Stimulated activated CD4-positive, alpha-beta T cell treated with anti-CD3 and anti-CD28 coated beads, Interleukin-1b, Interleukin-23, amount 100 ng/mL, for 1 hour (primary cell): ENCODE measurements at regions not wholly inside any gene's neighbourhood (a gene's known extent, or its start where the extent isn't known, plus 50 kb on each side); places are given as distances from the start of the nearest gene placed in this dataset.
"Not testable (repeated sequence)": the region's sequence is repeated elsewhere in the genome, so short reads cannot be mapped to it uniquely, and the experiment has no call there.

Source experiments
- DNase-seq, 2 donors: peaks; one replicate each; pipeline ENCODE4 v3.0.0-alpha.2; 2020; ENCODE audit warnings: low read depth in 2 of 2

DNA sequence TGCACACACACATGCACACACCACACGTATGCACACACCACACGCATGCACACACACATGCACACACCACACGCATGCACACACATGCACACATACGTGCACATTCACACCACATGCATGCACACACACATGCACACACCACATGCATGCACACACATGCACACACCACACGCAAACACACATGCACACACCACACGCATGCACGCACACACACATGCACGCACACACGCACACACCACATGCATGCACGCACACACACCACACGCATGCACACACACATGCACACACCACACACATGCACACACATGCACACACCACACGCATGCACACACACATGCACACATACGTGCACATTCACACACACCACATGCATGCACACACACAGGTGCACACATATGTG lies 169.8 kb upstream of the SALL3 start:
- no peak for DNase-seq

DNA sequence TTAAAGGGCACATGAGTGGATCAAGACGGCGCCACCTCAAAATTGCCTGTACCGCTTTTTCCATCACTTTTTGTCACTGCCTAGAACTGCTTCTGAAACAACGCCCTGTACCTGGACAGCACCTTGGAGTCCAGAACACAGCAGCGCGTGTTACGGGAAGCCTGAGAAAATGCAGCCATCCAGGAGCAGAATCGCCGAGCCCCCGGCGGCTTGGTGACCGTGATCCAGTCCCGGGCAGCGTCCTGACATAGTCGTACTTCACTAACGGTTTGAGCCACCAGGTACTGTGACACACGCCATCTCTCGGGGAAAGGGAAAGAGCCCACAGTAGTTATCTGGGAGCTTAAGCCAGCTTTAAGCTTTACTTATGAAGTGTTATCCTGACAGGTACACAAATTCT lies 168.9 kb upstream of the SALL3 start:
- DNase-seq = no peak

DNA sequence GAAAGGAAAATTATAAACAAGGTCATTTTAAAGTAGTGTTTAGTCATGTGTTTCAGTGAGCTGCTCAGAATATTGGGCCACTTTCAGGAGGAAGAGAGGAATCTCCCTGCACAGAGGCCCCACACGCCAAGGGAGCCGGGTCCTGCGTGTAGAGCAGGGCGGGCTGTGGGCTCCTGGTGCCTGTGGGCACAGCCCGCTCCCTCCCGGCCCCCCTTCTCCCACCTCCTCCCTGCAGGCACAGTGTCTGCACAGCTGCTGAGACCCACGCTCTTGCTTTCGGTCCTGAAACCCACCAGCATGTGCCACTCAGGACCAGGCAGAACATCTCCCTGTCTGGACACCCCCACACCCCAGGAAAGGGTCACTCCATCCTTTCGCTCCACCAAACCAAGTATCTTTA lies 167.6 kb upstream of the SALL3 start:
- DNase-seq = no peak

DNA sequence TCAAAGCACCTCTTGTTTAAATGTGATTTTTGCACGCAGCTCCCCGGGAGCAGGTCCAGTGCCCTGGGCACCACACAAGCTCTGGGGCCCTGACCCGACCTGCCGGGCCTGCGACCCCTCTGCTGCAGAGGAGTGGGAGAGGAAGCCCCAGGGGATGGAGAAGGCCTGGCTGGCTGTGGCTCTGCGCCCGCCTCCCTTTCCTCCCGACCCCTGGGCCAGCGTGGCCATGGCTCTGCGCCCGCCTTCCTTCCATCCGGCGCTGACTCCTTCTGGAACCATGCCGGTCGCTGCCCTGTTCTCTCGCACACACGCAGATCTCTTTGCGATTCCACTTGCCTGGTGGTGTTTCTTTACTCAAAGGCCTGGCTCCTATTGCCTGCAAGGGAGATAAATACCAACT lies 166.5 kb upstream of the SALL3 start:
- no peak for DNase-seq

DNA sequence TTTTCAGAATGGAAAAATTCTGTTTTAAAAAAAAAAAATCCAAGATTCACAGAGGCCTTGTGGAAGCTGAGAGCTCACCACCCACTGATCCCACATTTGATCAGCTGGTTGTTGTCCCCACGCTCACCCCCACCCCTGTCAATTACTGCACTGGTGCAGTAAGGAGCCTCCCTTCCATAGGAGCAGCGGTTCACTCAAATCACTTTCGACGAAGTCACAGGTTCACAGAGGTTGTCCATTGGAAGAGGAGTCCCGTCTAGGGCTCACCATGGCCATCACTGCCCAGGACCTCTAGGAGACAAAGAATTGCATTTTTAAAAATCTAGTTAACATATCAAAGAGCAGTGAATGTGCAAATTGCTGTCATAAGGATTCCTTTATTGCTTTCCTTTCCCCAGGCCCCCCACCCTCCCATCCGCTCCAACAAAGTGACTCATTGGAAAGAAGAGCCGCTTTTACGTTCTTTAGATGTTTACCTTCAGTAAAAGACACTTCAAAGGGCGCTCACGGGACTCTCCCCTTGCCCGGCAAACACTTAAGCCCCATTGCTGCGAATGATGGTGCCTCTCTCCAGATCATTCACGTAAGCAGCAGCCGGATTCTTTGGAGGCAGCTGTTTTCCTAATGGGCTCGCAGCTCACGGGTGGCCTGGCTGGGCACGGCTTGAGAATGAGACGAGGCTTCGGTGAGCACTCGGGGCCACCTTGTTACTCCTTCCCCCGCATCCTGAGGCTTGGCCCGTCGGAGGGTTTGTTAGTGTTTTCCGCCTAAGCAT lies 165.5 kb upstream of the SALL3 start:
- no peak for DNase-seq

DNA sequence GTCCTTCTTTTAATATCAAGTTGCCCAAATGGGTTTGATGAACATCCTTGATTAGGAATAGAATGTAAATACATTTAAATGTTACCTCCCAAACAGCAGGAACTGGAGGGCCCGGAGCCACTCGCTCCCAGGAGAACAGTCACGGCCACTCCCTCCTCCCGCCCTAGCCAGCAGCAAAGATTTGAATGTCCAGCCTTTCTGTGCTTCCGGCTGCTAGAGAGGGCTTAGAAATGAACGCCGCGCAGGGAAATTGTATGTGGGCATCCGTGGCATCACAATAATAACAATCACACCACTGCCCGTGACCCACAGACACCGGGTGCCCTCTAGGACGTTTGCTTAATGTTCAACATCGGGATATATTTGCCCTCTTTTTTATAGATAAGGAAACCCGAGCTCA lies 164.9 kb upstream of the SALL3 start:
- DNase-seq = no peak

DNA sequence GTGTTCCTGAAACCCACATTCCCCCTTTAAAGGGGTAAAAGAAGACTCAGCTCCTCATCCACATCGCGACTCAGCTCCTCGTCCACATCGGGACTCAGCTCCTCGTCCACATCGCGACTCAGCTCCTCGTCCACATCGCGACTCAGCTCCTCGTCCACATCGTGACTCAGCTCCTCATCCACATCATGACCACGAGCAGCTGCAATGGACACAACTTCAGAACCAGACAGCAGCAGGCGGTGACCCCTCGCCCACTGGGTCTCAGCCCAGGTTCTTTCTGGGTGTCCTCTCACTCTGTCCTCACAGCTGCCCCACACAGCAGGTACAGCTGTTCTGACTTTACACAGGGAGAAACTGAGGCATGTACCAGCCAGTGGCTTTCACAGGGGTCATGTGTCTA lies 163.5 kb upstream of the SALL3 start:
- DNase-seq = no peak

DNA sequence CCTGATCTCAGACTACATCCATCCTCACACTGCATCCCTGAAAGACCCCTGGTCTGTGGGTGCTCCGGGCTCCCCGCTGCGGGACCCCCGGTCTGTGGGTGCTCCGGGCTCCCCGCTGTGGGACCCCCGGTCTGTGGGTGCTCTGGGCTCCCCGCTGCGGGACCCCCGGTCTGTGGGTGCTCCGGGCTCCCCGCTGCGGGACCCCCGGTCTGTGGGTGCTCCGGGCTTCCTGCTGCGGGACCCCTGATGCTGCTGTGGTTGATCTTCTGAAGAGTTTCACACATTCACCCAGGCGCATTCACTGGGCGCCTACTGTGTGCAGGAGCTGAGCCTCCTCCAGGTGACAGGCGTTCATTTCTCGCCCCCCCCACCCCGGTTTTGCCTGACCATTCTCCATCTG lies 162.7 kb upstream of the SALL3 start:
- DNase-seq = no peak

DNA sequence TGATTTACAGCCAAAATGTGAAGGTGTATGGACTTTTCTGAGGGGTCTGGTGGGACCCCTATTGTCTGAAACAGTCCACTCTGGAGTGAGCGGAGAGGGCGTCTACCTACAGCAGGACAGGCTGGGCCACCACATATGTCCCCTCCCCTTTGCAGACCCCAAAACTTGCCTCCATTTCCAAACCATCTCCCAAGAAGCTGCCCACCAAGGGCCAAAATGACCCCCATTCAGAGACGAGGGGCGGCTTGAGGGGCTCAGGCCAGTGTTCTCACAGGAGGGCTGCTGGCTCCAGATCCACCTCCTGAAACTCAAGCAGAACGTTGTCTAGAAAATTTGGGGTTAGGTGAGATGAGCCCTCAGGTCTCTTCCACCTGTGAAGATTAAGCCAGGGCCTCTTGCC lies 161.1 kb upstream of the SALL3 start:
- no peak for DNase-seq

DNA sequence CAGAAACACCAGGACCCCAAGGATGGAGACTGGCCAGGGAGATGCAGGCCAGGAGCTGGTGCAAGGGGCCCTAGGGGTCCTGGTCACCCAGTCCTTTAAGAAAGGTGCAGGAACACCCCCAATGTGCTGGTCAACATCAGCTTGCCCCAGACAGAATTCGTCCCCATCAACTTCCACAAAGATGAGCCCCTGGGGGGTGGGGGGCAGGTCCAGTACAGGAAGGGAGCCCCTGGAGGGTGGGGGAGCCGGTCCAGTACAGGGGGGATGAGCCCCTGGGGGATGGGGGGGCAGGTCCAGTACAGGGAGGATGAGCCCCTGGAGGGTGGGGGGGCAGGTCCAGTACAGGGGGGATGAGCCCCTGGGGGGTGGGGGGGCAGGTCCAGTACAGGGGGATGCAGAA lies 160.7 kb upstream of the SALL3 start:
- DNase-seq = no peak

DNA sequence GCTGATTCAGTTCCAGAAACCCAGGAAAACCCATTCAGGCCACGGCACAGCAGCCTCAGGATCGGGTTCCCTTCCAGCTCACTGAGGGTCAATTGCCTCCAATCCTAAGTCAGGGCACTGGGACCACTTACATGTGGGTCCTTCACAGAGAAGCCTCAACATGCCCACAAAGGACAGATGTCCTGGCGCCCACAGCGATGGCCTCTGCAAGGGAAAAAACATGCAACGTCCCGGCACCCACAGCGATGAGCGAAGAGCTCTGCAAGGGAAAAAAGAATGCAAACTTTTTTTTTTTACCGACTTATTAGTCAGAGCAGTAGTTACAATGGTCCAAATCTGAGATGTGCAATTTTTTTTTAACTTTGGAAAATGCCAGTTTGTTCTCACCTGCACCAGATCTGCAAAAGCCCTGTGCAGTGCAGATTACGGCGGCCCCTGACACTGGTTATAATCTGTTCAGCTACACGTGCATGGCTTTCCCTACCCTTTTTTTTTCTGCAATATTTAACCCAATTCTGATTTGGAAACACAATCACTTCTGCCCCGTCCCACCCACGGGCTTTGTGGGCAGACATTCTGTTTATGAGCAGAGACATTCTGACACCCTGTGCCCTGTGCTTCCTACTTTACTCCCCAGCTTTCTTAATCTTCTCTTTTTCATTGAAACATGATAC lies 159.3 kb upstream of the SALL3 start:
- no peak for DNase-seq

DNA sequence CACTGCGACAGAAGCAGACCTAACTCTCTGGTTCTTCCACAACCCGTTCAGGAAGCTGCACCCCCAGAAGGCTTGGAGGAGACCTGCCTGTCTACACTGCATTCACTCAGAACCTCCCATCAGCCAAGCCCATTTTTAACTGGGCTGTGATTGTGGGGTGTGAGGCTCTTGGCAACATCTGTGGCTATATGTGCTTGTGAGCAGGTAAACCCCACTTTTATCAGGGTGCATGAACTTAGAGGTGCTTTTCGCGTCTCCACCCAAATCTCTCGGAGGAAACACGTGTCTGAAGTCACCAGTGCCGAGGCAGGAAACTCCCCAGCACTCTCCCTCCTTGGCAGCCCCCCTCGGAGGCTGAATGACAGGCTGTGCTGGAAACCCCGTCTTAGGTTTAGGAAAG lies 158.2 kb upstream of the SALL3 start:
- DNase-seq = no peak

DNA sequence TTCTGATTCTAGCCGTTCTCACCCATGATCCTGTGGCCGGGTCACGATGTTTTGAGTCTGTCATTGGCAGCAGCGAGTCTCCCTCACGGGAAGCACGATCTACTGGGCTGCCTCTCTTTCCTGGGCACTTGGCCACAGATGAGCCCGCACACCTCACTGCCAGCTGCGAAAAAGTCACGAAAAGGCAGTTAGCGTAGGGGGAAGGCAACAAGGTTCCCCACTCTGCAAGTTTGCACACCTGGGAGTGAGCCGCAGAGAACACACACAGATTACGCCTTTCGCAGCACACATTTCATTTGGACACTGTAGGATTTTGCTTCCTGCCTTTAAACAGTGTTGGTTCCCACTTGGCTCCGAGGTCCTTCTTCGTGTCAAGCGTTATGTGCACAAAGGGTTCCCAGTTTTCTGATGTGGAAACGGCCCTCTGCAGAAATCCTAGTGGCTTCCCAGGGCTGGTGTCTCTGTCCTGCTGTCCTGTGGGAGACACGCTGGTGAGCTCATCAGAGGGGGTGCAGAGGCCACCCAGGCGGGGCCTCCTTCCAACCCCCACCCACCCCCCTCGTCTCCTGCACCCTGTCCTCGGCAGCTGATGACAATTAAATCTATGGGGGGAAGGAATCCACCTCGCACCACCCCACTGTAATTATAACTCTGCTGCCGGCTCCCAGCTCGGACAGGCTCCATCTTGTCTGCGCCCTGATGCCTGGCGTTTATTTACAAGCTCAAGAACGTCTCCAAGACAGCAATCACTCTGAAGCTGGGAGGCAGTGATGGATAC lies 157.3 kb upstream of the SALL3 start:
- no peak for DNase-seq

DNA sequence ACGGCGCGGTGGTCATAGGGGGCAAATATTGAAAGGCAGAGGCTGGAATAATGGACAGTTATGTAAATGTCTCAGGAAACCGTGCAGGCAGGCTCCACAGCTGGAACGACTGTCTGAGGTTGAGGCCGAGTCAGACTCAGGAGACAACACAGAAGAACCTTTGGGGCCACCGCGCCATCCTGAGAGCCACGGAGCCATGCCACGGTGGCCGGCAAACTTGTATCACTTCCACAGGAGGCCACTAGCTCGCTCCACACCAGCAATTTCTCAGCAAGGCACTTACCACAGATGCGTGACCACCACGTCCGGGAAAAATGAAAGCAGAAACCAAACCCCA lies 156.7 kb upstream of the SALL3 start:
- no peak for DNase-seq

DNA sequence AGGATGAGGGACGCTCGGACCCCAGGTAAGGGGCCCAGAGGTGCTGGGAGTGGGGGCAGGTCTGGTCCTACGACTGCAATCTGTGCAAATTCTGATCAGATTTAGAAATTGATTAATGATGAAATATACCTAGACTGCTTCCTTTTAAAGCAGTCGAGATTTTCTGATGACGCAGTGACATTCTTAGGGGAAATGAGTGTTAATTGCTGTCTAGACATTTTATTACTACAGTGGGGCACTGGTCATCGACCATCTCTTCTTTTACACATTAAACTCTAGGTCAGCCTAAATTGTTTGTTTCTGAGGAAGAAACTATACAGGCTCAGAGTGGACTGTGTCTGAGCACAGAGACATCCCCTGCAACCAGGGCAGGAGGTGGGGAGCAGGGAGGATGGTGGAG lies 154.4 kb upstream of the SALL3 start:
- no peak for DNase-seq

DNA sequence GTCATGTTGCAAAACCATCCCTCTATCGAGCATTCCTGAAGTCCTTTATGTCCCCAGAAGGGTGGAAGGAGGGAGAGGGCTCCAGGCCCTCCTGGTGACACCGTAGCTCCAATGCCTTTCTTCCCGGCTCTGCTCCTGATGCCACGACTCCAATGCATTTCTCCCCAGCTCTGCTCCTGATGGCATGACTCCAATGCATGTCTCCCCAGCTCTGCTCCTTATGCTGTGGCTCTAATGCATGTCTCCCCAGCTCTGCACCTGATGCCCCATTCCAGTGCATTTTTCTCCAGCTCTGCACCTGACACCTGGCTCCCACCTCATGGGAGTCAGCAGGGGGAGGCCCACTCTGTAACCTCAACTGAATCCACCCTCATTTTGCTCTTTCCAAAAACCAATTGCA lies 153.0 kb upstream of the SALL3 start:
- no peak for DNase-seq

DNA sequence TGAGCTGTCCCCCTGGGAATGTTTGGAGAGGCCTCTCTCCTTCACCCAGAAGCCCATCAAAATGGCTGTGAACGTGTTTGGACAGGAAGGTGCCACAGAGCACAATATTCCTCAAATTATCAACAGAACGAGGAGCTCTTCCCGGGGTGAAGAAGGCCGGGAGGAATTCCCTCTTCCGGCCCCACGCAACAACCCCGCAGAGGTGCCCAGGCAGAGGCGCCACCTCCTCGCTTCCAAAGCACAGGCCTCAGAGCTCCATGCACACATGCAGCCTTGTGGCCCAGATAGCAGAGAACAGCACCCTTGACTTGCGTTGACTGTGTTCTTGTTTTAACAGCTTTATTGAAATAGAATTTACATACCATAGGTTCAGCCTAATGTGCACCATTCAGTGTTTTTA lies 152.5 kb upstream of the SALL3 start:
- DNase-seq = no peak

DNA sequence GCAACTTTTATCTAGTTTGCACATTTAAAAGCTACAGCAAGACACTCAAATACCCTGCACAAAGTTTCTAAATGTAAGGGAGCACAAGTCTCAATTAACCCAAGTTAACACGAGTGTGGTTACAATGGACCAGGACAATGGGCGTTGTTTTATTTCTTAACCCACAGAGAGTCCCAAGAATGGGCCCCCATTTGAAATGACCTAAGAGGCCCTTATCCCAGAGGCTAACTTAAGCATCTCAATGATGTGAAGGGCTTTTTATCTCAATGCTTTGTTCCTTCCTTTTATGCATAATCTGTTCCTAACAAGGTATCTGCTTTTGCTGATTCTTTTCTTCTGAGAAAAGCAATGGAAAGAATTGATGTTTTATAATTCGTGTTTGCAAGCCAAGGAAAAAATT lies 151.5 kb upstream of the SALL3 start:
- DNase-seq = no peak

DNA sequence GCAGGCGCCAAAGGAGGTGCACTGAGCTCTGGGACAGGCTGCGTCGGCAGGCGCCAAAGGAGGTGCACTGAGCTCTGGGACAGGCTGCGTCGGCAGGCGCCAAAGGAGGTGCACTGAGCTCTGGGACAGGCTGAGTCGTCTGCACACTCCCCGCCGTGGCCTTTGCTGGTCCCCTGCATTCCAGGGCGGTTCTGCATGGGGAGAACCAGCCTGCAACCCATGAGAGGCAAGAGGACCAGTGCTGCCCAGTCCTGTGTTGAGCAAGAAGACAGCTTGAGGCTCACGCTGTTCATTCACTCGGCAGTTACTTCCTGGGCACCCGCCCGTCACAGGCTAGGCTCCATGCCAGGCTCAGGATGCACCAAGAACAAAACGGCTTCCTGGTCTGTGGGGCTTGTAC lies 150.6 kb upstream of the SALL3 start:
- DNase-seq = not testable (repeated sequence)

DNA sequence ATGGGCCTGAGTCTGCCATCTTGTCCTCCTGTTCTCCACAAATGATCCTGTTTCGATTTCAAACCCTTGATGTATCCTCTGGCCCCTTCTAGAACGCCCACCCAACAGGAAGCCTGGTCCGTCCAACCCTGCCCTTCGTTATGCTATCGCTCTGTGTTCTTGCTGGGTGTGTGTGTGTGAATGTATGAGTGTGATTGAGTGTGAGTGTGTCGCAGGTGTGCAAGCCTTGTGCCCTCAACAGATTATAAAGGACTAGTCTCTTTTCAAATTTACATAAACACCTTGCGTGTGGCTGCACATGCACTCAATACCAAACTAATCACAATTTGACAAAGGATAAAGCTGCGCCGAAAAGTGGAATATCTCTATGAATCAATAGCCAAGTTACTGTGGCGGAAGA lies 149.5 kb upstream of the SALL3 start:
- DNase-seq = no peak

DNA sequence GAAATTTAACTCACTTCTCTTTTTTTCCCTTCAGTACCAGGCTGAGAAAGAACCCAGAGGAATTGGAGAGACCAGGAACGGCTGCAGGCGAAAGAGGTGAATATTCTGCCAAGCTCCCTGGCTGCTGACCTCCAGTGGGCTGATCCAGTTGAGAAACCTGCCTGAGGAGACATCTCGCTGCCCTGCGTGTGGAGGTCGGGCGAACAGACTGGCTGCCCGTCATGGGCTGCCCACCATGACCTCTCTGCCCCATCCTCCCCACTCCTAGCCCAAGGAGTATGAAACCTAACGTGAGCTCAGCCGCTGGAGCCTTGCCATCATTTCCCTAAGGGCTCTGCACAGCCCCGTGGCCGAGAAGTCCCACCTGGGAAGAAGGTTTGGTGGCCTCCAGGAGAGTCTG lies 148.8 kb upstream of the SALL3 start:
- DNase-seq = no peak

DNA sequence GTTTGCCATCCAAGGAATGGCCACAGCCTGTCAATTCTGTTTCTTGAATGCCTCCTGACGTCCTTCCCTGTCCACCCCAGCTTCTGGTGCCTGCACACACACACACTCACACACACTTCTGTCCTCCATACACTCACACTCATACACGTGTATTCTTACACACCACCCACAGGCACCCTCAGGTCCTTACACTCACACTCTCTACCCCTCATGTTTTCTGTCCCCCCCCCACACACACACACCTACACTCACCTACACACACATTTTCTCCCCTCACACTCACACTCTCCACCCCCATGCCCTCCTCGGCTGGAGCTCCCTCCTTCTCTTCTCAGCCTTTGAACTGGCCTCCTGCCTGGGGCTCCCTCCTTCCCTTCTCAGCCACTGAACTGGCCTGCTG lies 148.0 kb upstream of the SALL3 start:
- no peak for DNase-seq

DNA sequence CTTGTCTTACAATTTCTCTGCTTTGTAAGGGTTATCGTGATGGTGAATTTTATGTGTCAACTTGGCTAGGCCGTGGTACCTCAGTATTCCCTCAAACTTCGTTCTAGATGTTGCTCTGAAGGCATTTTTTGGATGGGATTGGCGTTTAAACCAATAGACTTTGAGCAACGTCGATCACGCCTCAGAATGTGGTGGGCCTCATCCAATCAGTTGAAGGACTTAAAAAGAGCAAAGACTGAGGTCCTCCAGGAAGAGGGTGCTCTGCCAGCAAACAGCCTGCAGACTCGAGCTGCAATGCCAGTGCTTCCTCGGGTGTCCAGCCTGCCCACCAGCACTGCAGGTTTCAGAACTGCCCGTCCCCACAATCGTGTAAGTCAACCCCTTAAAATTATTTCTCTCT lies 145.8 kb upstream of the SALL3 start:
- no peak for DNase-seq
